M059J (cell line): ENCODE measurements at regions not wholly inside any gene's neighbourhood (a gene's known extent, or its start where the extent isn't known, plus 50 kb on each side); places are given as distances from the start of the nearest gene placed in this dataset.

Experiments
- DNase-seq: peaks from one replicate; pipeline ENCODE4 v3.0.0-alpha.2; 2012; ENCODE audit warnings: low read depth

DNA sequence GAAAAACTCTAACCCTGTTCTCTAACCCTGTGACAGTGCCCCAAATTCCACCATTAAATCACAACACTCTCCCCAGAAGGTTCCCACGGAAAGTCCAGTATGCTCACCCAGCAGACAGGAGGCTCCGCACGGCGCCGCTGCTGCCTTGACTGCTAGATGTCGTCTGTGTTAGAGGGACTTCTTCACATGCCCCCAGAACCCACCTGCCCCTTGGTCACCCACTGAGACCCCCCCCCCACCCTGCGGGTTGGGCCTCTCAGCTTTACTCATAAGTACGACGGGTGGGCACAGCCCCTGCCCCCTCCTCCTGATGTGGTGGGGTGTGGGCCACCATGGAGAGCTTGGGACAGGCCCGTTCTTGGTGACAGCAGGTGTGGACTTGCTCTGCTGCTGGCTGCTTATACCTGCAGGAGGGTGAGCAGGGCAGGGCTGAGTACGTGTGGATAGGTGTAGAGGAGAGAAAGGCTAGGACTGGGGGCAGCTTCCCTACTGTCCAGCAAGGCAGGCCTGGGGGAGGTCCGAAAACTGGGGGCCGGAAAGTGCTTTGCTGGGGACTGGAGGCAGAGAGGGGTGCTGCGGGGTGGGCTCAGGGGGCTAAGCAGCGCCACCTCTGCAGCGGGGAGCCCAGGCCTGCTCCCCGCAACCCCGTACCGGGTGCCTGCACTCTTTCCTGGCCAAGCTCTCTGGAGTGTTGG, 57.5 kb upstream of the OLFM1 start:
- DNase-seq, result no peak

DNA sequence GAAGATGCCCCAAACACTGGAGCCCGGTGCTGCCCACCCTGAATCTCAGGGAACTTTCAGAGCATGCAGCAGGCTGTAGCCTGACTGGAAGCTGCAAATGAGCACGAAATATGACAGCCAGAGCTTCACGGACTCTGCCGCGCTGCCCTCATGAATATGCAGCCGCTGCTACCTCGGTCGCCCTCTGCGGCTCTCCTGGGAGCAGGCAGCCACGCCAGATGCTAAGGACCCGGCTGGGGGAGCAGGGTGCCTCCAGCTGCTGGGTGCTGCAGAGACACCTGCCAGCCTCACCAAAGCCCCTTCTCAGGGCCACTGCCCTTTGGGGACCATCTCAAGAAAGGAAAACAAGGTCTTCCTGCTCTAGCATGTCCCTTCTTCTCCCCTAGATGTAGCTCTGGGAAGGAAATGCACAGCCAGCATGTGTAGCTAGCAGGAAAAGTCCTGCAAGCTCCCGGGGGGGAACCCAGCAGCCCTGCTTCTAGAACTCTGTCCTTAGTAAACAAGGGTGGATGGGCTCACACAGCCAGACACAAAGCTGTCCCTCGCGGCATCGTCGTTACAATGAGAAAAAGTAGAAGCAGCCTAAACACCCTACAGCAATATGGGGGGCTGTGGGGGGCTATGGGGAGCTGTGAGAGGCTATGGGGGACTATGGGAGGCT, 56.8 kb upstream of the OLFM1 start:
- no peak for DNase-seq

DNA sequence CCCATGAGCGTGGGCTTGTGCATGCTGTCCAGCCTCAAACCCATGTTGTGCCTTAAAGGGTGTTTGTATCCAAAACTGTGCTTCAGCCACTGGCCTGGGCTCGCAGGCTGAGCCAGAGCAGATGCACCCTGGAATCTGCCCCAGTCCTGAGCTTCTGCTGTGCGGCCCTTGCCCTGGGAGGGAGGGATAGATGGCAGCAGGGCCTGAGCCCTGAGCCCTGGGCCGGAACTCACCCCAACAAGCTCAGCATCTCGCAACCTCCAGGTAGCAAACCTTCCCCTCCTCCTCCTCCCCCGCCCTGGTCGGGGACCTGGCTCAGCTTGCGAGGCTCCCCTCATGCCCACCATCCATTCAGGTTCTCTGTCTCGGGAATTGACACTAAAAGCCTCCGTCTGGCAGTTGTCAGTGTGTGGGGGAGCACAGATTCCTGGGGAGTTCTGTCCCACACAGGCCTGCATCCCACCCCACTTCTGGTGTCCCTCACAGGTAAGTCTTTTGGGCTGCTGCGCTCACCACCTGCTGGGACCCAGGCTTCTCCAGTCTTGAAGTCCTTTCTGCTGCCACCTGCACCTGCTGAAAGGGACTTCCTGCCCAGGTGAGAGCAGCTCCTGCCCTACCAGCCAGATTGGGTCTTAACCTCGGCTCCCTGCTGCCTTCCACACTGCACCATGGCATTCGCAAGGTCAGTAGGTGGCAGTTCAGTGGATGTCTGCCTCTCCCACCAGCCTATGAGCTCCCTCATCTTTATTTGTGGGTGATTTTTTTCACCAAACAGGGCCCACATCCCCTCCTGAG, 55.2 kb upstream of the OLFM1 start:
- no peak for DNase-seq

DNA sequence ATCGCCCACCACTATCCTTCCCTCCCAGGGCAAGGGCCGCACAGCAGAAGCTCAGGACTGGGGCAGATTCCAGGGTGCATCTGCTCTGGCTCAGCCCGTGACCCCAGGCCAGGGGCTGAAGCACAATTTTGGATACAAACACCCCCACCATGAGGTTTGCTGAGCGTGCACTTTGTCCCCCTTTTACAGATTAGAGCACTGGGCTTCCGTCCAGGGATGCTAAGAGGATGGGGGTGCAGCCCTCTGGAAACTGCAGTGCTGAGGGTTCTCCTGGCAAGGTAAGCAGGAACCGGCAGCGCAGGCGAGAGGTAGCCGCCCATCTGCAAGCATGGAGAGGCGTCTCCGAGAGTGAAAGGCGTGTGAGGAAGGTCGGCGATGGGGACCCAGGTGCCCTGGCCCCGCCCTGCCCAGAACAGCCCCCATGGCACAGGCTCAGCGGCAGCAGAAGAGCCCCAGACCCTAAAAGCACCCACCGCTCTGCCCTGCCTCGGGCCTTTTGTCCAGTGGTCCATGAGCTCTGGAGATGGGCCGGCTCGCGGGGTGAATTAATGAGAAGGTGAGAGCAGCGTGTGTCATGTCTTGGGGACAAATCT, 54.5 kb upstream of the OLFM1 start:
- no peak for DNase-seq

DNA sequence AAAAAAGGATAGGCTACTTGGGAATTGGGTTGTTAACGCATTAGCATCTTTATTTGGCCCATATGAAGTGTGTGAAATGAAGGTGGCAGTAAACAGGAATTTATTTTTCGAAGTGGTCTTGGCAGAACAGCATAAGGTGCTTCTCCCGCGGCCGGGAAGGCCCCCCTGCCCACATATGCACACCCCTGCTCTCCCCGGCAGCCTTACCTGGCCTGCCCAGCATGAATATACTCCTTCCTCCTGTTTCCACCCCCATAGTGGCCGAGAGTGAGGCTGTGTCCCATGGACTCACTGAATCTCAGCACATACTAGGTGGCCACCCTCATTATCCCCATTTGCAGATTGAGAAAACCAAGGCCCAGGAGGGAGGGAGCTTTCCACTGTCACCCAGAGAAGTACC, 54.0 kb upstream of the OLFM1 start:
- no peak for DNase-seq

DNA sequence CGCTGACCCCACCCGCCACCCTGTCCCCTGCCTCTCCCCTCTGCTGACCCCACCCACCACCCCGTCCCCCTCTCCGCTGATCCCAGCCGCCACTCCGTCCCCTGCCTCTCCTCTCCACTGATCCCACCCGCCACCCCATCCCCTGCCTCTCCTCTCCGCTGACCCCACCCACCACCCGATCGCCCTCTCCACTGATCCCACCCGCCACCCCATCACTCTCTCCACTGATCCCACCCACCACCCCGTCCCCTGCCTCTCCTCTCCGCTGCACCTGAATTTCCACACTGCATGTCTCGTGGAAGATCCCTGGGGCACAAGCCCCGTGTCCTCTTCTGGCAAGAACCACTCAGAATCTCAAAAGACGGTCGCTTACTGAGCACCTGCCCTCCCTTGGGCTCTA, 53.4 kb upstream of the OLFM1 start:
- DNase-seq, result no peak

DNA sequence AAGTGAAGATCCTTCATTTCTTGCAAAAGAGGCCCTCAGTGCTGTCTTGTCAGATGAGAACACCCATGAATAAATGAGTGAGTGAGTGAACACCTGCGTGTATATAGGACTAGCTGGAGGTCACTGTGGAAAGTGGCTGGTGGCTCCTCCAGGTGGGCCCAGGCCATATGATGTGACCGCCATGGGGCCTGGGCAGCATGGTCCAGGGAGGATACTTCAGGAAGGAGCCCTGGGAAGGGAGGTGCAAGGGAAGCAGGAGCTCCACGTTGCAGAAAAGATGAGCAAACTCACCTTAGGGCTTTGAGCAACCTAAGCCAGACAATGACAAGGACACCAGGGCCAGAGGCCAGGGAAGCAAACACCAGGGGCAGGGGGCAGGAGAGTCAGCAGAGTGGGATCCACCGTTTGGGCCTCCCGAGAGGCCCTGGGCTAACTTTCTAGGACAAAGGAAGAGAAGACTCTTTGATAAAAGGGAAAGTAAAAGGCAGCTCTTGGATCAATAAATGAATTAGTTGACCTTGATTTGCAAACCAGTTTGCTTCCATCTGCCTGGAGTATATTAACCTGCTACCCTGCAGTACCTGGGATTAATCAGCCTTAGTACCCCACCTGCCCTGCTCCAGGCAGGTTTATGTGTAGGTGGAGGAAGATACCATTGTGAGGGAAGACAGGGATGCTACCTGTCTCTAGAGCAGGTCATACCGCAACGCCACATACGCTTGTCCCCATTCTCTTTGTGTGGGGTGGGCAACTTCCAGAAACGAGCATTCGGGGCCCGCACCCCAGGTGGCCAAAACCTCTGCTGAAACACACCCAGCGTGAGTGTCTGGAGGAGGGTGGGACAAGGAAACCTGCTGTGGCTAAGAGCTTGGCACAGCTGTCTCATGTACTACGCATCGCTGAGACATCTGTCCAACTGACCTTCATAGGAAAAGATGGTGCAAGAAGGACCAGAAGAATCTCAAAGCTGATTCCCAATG, 51.4 kb upstream of the OLFM1 start:
- no peak for DNase-seq

DNA sequence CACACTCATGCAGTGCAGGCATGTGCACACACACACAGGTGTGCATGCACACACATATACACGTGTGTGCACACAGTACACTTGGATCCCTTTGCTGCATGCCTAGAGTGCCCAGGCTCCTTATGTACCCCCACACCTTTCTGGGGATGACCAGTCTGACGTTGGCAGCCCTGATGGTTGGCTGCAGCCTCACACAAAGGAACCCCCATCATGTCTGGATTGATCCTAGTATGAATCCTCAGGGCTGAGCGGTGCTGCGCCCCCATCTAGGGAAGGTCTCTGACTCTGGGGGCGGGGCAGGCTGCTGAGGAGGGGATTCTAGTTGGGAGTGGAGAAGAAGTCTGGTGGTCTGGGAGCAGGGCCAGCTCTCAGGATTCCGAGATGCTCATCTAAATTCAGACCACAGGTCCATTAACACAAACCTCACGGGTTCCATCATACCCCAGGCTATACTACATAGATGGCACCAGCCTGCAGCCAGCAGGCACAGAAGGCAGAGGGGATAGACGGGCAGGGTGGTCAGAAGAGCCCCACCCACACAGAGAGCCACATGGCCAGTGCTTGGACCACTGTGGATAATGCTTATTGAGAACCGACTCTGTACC, 50.5 kb upstream of the OLFM1 start:
- no peak for DNase-seq

DNA sequence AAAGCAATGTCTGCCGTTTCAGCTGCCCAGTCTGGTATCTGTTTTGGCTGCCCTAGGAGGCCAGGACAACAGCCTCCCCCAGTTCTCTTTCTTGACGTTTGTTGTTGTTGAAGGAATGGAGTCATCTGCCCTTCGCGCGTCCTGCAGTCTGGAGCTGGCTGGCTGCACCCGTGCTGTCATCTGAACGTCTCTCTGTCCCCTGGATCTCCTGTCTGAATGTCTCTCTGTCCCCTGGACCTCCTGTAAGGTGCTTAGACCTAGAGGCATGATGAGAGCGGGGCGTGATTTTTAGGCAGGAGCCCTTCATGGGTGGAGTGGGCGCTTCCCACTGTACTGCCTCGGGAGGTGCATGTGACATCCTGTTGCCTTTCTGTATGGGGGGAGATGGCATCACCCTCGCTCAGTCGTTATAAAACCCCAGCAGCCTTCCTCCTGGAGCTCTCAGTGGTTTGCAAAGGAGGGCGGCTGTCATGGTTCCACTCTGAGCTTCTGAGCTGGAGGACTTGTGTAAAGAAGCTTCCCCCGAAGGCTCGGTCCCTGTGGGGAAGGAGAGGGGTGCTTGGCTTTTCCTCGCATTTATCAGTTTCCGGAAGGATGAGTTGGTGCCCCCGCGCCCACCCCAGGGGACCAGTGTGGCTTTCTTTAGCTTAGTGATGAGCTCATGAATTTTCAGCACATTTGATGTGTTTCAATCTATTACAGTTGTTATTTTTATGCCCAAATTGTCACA, 49.8 kb upstream of the OLFM1 start:
- DNase-seq, result no peak
